Body of pancreas (tissue), 4 donors: ENCODE measurements at regions not wholly inside any gene's neighbourhood (a gene's known extent, or its start where the extent isn't known, plus 50 kb on each side); places are given as distances from the start of the nearest gene placed in this dataset.

Experiments
- CTCF ChIP-seq, 7 experiments: fragments of 450-650 bp in 4 of 7; fragments of 200-600 bp in 3 of 7; sonication (generic) in 3 of 7; IDR thresholded peaks; one replicate each; pipeline ENCODE4 v1.5.1; 2016 to 2019; ENCODE audit warnings: antibody characterized with exemption in 7 of 7
- POLR2A ChIP-seq, 3 donors: fragments of 450-650 bp; IDR thresholded peaks; one replicate each; pipeline ENCODE4 v1.6.1; 2016; ENCODE audit warnings: antibody characterized with exemption in 3 of 3, mild to moderate bottlenecking in 2 of 3

GRCh38 chr20:22984606-22985005 is 50.5 kb upstream of the SSTR4 start:
- TF ChIP-seq CTCF (IDR thresholded peaks at IDR 0.05) (no peak), POLR2A (IDR thresholded peaks at IDR 0.05) (no peak)
